ENCODE measurements at regions not wholly inside any gene's neighbourhood (a gene's known extent, or its start where the extent isn't known, plus 50 kb on each side); places are given as distances from the start of the nearest gene placed in this dataset.

GRCh38 chr10:62648921-62649320, 155.6 kb upstream of the ADO start:
- in situ Hi-C loops (cut with MboI; ENCODE audit: low sequenced_read_pairs, unreplicated experiment), result no loop called here
- no peak for DNase-seq (ENCODE audit: low spot score)
- TF ChIP-seq CTCF (IDR thresholded peaks at IDR 0.05; ENCODE audit: borderline replicate concordance, control extremely low read depth, extremely low read depth, insufficient read depth, missing control alignments), result no peak

GRCh38 chr10:62650411-62650810, 154.1 kb upstream of the ADO start:
- no peak for TF ChIP-seq CTCF (IDR thresholded peaks at IDR 0.05; ENCODE audit: borderline replicate concordance, control extremely low read depth, extremely low read depth, insufficient read depth, missing control alignments)
- DNase-seq (ENCODE audit: low spot score), result no peak
- in situ Hi-C loops (cut with MboI; ENCODE audit: low sequenced_read_pairs, unreplicated experiment), result no loop called here

- no peak for DNase-seq (ENCODE audit: low spot score)
- in situ Hi-C loops (cut with MboI; ENCODE audit: low sequenced_read_pairs, unreplicated experiment), result no loop called here
These were observed 153.2 kb upstream of the ADO start for GRCh38 chr10:62651341-62651740.

GRCh38 chr10:62652114-62652513, 152.4 kb upstream of the ADO start:
- no peak for DNase-seq (ENCODE audit: low spot score)
- in situ Hi-C loops (cut with MboI; ENCODE audit: low sequenced_read_pairs, unreplicated experiment), result no loop called here
- TF ChIP-seq CTCF (IDR thresholded peaks at IDR 0.05; ENCODE audit: borderline replicate concordance, control extremely low read depth, extremely low read depth, insufficient read depth, missing control alignments), result no peak

More at GRCh38 chr10:62651341-62651740, 153.2 kb upstream of the ADO start:
- no peak for TF ChIP-seq CTCF (IDR thresholded peaks at IDR 0.05; ENCODE audit: borderline replicate concordance, control extremely low read depth, extremely low read depth, insufficient read depth, missing control alignments)

GRCh38 chr10:62652564-62652963, 152.0 kb upstream of the ADO start:
- no peak for TF ChIP-seq CTCF (IDR thresholded peaks at IDR 0.05; ENCODE audit: borderline replicate concordance, control extremely low read depth, extremely low read depth, insufficient read depth, missing control alignments)
- no peak for DNase-seq (ENCODE audit: low spot score)
- in situ Hi-C loops (cut with MboI; ENCODE audit: low sequenced_read_pairs, unreplicated experiment), result no loop called here

- TF ChIP-seq CTCF (IDR thresholded peaks at IDR 0.05; ENCODE audit: borderline replicate concordance, control extremely low read depth, extremely low read depth, insufficient read depth, missing control alignments), result no peak
- DNase-seq (ENCODE audit: low spot score), result peak; percentile 62
- in situ Hi-C loops (cut with MboI; ENCODE audit: low sequenced_read_pairs, unreplicated experiment), result no loop called here
These were observed 151.3 kb upstream of the ADO start for GRCh38 chr10:62653254-62653653.

GRCh38 chr10:62654966-62655336, 149.6 kb upstream of the ADO start:
- no peak for TF ChIP-seq CTCF (IDR thresholded peaks at IDR 0.05; ENCODE audit: borderline replicate concordance, control extremely low read depth, extremely low read depth, insufficient read depth, missing control alignments)
- in situ Hi-C loops (cut with MboI; ENCODE audit: low sequenced_read_pairs, unreplicated experiment), result no loop called here
- no peak for DNase-seq (ENCODE audit: low spot score)
